ENCODE measurements at regions not wholly inside any gene's neighbourhood (a gene's known extent, or its start where the extent isn't known, plus 50 kb on each side); places are given as distances from the start of the nearest gene placed in this dataset.

- Histone ChIP-seq H2AFZ (ENCODE audit: low read depth, low read length) (no peak overlapping the region), H3K9ac (replicated peaks; ENCODE audit: extremely low read depth, insufficient read depth, low read length) (no peak overlapping the region), H3K36me3 (ENCODE audit: control insufficient read depth in 2 of 2, extremely low read depth in 1 of 2, insufficient read depth in 2 of 2, low read length in 2 of 2) (no peaks in the 10 kb centered on the region), H3K9me1 (replicated peaks; ENCODE audit: control insufficient read depth, extremely low read depth, insufficient read depth, low read length) (no peaks in the 10 kb centered on the region), H4K20me1 (replicated peaks; ENCODE audit: control insufficient read depth, extremely low read depth, insufficient read depth, low read length) (no peaks in the 10 kb centered on the region), H3K79me2 (ENCODE audit: control insufficient read depth, insufficient read depth, low read length) (no peaks in the 10 kb centered on the region), H3K9me3 (replicated peaks; ENCODE audit: control insufficient read depth, insufficient read depth, low read length) (no peaks in the 10 kb centered on the region), H3K4me2 (ENCODE audit: insufficient read depth, low read length) (no peak overlapping the region), H3K27me3 (ENCODE audit: control insufficient read depth in 2 of 2, insufficient read depth in 2 of 2, low read length in 2 of 2) (peaks cover 2 to 4% of the 10 kb centered on the region in 2 experiments), H3K27ac (ENCODE audit: insufficient read depth, low read depth, low read length) (no peak overlapping the region), H3K4me1 (ENCODE audit: control insufficient read depth, extremely low read depth, insufficient read depth, low read length) (no peaks in the 10 kb centered on the region), H3K4me3 (replicated peaks in 1 of 3; ENCODE audit: insufficient read depth in 1 of 3, low read depth in 1 of 3, low read length in 3 of 3) (no peak overlapping the region)
- no TSS peak for BruUV-seq (replicated peaks)
- dilution Hi-C loops (cut with MboI; ENCODE audit: extremely low pct_ligation_motif_present, low sequenced_read_pairs) (no loop called here), intact Hi-C loops (cut with micrococcal nuclease) (no loop called here)
- POLR2A ChIA-PET = no interaction called here
- DNase-seq (ENCODE audit: low read depth, low spot score) (no peak), FAIRE-seq (no peak)
- CTCF ChIA-PET = no interaction called here
- TF ChIP-seq JUN (IDR thresholded peaks at IDR 0.05; ENCODE audit: borderline replicate concordance, insufficient read depth, insufficient read length, low read depth) (no peak), POLR2AphosphoS5 (IDR thresholded peaks at IDR 0.05; ENCODE audit: insufficient read depth, low read depth, low read length) (no peak), POLR2A (IDR thresholded peaks at IDR 0.05; ENCODE audit: low read depth, low read length) (no peak)
These were observed 56.5 kb upstream of the ADRB2 start for GRCh38 chr5:148769941-148770340.

- H3K9me3 ChIP-seq (replicated peaks; ENCODE audit: control insufficient read depth, insufficient read depth, low read length) = no peaks in the 10 kb centered on the region
- no peaks in the 10 kb centered on the region for H3K9me1 ChIP-seq (replicated peaks; ENCODE audit: control insufficient read depth, extremely low read depth, insufficient read depth, low read length)
- ChIA-PET POLR2A (no interaction called here), CTCF (no interaction called here)
- peaks cover 3% of the 10 kb centered on the region for H3K4me1 ChIP-seq (ENCODE audit: control insufficient read depth, extremely low read depth, insufficient read depth, low read length)
- H3K27ac ChIP-seq (ENCODE audit: insufficient read depth, low read depth, low read length) = no peak overlapping the region
- H2AFZ ChIP-seq (ENCODE audit: low read depth, low read length) = no peak overlapping the region
- peaks cover 2 to 4% of the 10 kb centered on the region in 2 experiments for H3K27me3 ChIP-seq (ENCODE audit: control insufficient read depth in 2 of 2, insufficient read depth in 2 of 2, low read length in 2 of 2)
- dilution Hi-C loops (cut with MboI; ENCODE audit: extremely low pct_ligation_motif_present, low sequenced_read_pairs) (no loop called here), intact Hi-C loops (cut with micrococcal nuclease) (no loop called here)
- H3K4me3 ChIP-seq (replicated peaks in 1 of 3; ENCODE audit: insufficient read depth in 1 of 3, low read depth in 1 of 3, low read length in 3 of 3) = no peak overlapping the region
- H3K4me2 ChIP-seq (ENCODE audit: insufficient read depth, low read length) = no peak overlapping the region
- no peak for FAIRE-seq
- BruUV-seq (replicated peaks) = no TSS peak
- no peak for DNase-seq (ENCODE audit: low read depth, low spot score)
- no peak for TF ChIP-seq EZH2 (IDR thresholded peaks at IDR 0.05; ENCODE audit: borderline replicate concordance, low read depth, low read length, severe bottlenecking)
- TF ChIP-seq POLR2AphosphoS5 (IDR thresholded peaks at IDR 0.05; ENCODE audit: insufficient read depth, low read depth, low read length) = no peak
- TF ChIP-seq POLR2A (IDR thresholded peaks at IDR 0.05; ENCODE audit: low read depth, low read length) = no peak
- TF ChIP-seq GATA2 (IDR thresholded peaks at IDR 0.05; ENCODE audit: insufficient read depth, insufficient read length, low read depth, low read length) = no peak
- TF ChIP-seq MYC (IDR thresholded peaks at IDR 0.05; ENCODE audit: low read depth, low read length) = no peak
- TF ChIP-seq CTCF (IDR thresholded peaks at IDR 0.05; ENCODE audit: extremely low read depth in 1 of 2, insufficient read depth in 1 of 2, low read depth in 1 of 2, low read length in 2 of 2) = no peak
- TF ChIP-seq JUN (IDR thresholded peaks at IDR 0.05; ENCODE audit: borderline replicate concordance, insufficient read depth, insufficient read length, low read depth) = no peak
- no peak for TF ChIP-seq MAX (IDR thresholded peaks at IDR 0.05; ENCODE audit: insufficient read depth, insufficient read length)
- TF ChIP-seq FOS (IDR thresholded peaks at IDR 0.05; ENCODE audit: borderline replicate concordance, insufficient read depth, low read length) = no peak
- H3K79me2 ChIP-seq (ENCODE audit: control insufficient read depth, insufficient read depth, low read length) = no peaks in the 10 kb centered on the region
- no peak overlapping the region for H3K9ac ChIP-seq (replicated peaks; ENCODE audit: extremely low read depth, insufficient read depth, low read length)
- no peaks in the 10 kb centered on the region for H3K36me3 ChIP-seq (ENCODE audit: control insufficient read depth in 2 of 2, extremely low read depth in 1 of 2, insufficient read depth in 2 of 2, low read length in 2 of 2)
- H4K20me1 ChIP-seq (replicated peaks; ENCODE audit: control insufficient read depth, extremely low read depth, insufficient read depth, low read length) = no peaks in the 10 kb centered on the region
These were observed 52.1 kb upstream of the ADRB2 start for GRCh38 chr5:148774313-148774712.
